GM19468 (cell line): ENCODE measurements at regions not wholly inside any gene's neighbourhood (a gene's known extent, or its start where the extent isn't known, plus 50 kb on each side); places are given as distances from the start of the nearest gene placed in this dataset.
"Not testable (repeated sequence)": the region's sequence is repeated elsewhere in the genome, so short reads cannot be mapped to it uniquely, and the experiment has no call there.

Experiments
- ATAC-seq: cut with Tn5 transposase; IDR thresholded peaks from one replicate; pipeline ENCODE4 v1.9.1; 2021; ENCODE audit warnings: mild to moderate bottlenecking, moderate library complexity, moderate number of reproducible peaks; ENCODE audit not compliant: unreplicated experiment; ENCODE audit errors: extremely low read depth

DNA sequence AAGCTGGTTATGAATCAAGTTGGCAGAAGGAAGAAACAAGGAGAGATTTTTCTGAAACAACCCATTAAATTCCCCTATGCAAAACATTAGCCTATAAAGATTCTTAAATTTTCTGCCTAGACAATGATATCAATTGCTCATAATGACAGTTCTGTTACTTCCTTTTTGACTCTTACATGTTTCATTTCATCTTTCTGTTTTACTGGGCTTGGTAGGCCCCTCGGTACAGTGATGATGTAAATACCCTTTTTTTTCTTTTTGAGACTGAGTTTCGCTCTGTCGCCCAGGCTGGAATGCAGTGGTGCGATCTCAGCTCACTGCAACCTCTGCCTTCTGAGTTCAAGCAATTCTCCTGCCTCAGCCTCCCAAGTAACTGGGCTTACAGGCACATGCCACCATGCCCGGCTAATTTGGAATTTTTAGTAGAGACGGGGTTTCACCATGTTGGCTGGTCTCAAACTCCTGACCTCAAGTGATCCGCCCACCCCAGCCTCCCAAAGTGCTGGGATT is 83.4 kb upstream of the C7orf33 start:
- ATAC-seq = peak; percentile 97

GRCh38 chr7:148507787-148508186 is 82.8 kb upstream of the C7orf33 start:
- ATAC-seq = no peak

DNA sequence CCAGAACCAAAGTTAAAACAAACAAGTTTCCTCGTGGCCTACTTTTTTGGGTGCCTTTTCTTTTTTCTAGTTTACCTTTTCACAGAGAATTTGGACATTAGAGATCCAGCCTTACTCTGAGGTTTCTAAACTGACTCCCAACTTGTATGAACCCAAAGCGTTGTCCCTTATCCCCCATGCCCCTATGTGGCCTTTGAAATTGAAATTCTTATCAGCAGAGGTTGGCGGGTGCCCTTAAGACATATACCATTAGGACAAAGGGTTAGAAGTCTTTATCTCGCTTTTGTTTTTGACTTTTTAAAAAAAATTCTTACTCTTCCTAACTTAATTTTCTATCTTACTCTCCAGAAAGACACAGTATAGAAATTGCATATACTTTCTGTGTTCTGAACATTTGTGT is 76.3 kb upstream of the C7orf33 start:
- no peak for ATAC-seq

DNA sequence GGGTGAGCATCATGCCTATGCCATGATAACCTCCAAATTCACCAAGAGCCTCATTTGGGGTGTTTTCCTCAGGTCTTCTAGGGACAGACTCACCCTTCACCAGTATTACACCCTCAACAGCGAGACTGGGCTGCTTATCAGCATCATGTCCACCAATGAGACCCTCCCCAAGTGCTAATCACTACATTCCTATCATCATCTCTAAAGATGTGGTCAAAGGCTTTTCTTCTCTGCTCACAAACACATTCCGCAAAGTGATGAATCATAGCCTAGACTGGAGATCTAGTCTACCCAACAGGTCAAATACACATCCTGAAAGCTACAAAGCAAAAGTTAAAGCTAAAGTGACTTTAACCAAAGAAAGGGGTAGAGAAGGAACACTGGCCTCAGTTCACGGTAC is 75.3 kb upstream of the C7orf33 start:
- no peak for ATAC-seq

- ATAC-seq = no peak
These were observed 74.6 kb upstream of the C7orf33 start for GRCh38 chr7:148515728-148516695.

DNA sequence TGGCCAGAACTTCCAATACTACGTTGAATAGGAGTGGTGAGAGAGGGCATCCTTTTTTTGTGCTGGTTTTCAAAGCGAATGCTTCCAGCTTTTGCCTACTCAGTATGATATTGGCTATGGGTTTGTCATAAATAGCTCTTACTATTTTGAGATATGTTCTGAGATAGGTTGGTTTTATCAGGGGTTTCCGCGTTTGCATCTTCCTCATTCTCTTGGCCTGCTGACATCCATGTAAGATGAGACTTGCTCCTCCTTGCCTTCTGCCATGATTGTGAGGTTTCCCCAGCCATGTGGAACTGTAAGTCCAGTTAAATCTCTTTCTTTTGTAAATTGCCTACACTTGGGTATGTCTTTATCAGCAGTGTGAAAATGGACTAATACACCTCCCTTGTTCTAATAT is 71.2 kb upstream of the C7orf33 start:
- ATAC-seq = not testable (repeated sequence)

- ATAC-seq = no peak
These were observed 69.3 kb upstream of the C7orf33 start for GRCh38 chr7:148521271-148521670.

- ATAC-seq = no peak
These were observed 67.0 kb upstream of the C7orf33 start for GRCh38 chr7:148523550-148523949.

- ATAC-seq = no peak
These were observed 65.9 kb upstream of the C7orf33 start for GRCh38 chr7:148524479-148525224.

DNA sequence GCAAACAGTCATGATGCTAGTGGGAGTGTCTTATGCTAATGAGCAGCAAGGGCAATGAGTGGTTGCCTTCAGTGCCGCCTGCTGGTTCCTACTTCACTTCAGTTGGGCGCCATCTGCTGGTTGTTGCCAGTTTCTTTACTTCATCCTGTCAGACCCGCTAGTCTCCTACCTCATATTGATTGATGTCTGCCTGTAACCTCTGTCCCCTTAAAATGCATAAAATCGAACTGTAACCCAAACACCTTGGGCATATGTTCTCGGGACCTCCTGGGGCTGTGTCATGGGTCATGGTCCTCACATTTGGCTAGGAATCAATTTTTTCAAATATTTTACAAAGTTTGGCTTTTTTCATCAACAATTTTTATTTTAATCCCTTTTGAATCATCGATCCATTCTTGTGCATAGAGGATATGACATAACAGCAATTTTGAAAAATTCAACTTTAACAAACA is 62.8 kb upstream of the C7orf33 start:
- peak; percentile 99 for ATAC-seq

- no peak for ATAC-seq
These were observed 55.3 kb upstream of the C7orf33 start for GRCh38 chr7:148535217-148535616.

DNA sequence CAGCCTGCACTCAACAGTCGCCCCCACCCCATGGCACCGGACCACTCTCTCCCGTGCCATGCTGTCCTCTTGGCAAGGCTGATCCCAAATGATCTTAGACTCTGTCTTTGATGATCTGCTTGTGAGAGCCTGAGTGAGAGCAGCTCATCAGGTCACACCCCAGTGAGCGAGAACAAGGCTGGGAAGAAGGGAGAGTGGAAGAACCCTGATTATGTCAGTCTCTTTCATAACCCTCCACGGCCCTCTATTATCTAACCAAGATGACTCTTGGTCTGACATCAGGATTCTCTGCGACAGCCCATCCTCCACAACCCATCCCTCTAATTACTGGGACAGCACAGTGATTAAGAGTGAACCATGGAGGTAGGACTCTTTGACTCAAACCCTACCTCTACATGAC is 53.1 kb upstream of the C7orf33 start:
- ATAC-seq = no peak

DNA sequence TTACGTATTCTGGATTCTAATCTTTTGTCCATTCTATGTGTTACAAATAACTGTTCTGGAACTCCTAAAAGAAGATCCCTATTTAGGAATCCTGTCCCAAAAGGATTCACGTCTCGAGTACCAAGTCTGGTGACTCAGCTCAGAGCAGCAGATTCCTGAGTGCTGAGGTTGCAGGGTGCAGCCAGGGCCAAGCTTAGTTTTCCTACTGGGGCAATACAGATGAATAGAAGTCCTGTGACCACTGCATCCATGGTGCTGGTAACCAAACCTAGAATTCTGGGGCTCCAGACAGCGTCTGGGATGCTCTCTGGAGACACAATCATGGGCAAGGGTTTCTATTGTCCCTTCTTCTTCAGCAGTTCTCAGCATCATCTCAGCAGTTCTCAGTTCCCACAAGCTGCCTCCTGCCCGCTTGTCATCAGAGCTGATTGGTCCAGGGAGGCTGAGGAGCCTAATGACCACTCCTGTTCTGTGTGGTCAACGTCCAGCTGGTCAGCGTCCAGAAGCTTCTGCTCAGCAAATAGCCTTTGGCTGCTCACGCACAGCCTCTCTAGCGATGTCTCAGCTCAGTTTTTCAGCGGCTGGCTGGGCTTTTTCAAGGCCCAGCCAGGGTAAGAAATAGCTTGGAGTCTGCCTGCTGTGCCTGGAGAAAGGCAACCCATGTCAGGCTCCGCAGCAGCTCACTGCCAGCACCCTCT is 50.4 kb upstream of the C7orf33 start:
- ATAC-seq = no peak
